ENCODE measurements at regions not wholly inside any gene's neighbourhood (a gene's known extent, or its start where the extent isn't known, plus 50 kb on each side); places are given as distances from the start of the nearest gene placed in this dataset.

- ChIA-PET POLR2A (no interaction called here), CTCF (no interaction called here)
- DNase-seq (ENCODE audit: extremely low spot score), result no peak
- TF ChIP-seq CTCF (IDR thresholded peaks at IDR 0.05; ENCODE audit: control extremely low read depth, extremely low read depth, low read depth, missing control alignments), result no peak
Observed at GRCh38 chr6:141028791-141029280, 1103.9 kb upstream of the GJE1 start.

- CTCF ChIA-PET, result interaction anchor here (1.4 kb wide), 1 partner anchor 9 kb away, joined by 3 read pairs; no protein-coding TSS in a partner anchor
Observed at GRCh38 chr6:141026504-141026903, 1106.2 kb upstream of the GJE1 start.

GRCh38 chr6:141024526-141024925 lies 1108.2 kb upstream of the GJE1 start:
- CTCF ChIA-PET, result no interaction called here
- no peak for TF ChIP-seq CTCF (IDR thresholded peaks at IDR 0.05; ENCODE audit: control extremely low read depth, extremely low read depth, low read depth, missing control alignments)
- POLR2A ChIA-PET, result no interaction called here
- DNase-seq (ENCODE audit: extremely low spot score), result no peak

More at GRCh38 chr6:141026504-141026903, 1106.2 kb upstream of the GJE1 start:
- DNase-seq (ENCODE audit: extremely low spot score), result no peak
- POLR2A ChIA-PET, result no interaction called here
- TF ChIP-seq CTCF (IDR thresholded peaks at IDR 0.05; ENCODE audit: control extremely low read depth, extremely low read depth, low read depth, missing control alignments), result no peak

- CTCF ChIA-PET, result no interaction called here
- POLR2A ChIA-PET, result no interaction called here
- no peak for TF ChIP-seq CTCF (IDR thresholded peaks at IDR 0.05; ENCODE audit: control extremely low read depth, extremely low read depth, low read depth, missing control alignments)
- DNase-seq (ENCODE audit: extremely low spot score), result no peak
Observed at GRCh38 chr6:141017941-141018340, 1114.8 kb upstream of the GJE1 start.

GRCh38 chr6:141000917-141001316 lies 1131.8 kb upstream of the GJE1 start:
- TF ChIP-seq CTCF (IDR thresholded peaks at IDR 0.05; ENCODE audit: control extremely low read depth, extremely low read depth, low read depth, missing control alignments), result no peak
- no peak for DNase-seq (ENCODE audit: extremely low spot score)
- ChIA-PET POLR2A (no interaction called here), CTCF (interaction anchor here (0.7 kb wide), 1 partner anchor 11 kb away, joined by 3 read pairs; no protein-coding TSS in a partner anchor)

- DNase-seq (ENCODE audit: extremely low spot score), result no peak
- ChIA-PET CTCF (no interaction called here), POLR2A (no interaction called here)
- no peak for TF ChIP-seq CTCF (IDR thresholded peaks at IDR 0.05; ENCODE audit: control extremely low read depth, extremely low read depth, low read depth, missing control alignments)
Observed at GRCh38 chr6:140993515-140993914, 1139.2 kb upstream of the GJE1 start.

- POLR2A ChIA-PET, result no interaction called here
- CTCF ChIA-PET, result no interaction called here
- no peak for TF ChIP-seq CTCF (IDR thresholded peaks at IDR 0.05; ENCODE audit: control extremely low read depth, extremely low read depth, low read depth, missing control alignments)
Observed at GRCh38 chr6:140992678-140993077, 1140.0 kb upstream of the GJE1 start.

More at GRCh38 chr6:140992678-140993077, 1140.0 kb upstream of the GJE1 start:
- no peak for DNase-seq (ENCODE audit: extremely low spot score)
